ENCODE measurements at regions not wholly inside any gene's neighbourhood (a gene's known extent, or its start where the extent isn't known, plus 50 kb on each side); places are given as distances from the start of the nearest gene placed in this dataset.
"Not testable (repeated sequence)": the region's sequence is repeated elsewhere in the genome, so short reads cannot be mapped to it uniquely, and the experiment has no call there.

DNA sequence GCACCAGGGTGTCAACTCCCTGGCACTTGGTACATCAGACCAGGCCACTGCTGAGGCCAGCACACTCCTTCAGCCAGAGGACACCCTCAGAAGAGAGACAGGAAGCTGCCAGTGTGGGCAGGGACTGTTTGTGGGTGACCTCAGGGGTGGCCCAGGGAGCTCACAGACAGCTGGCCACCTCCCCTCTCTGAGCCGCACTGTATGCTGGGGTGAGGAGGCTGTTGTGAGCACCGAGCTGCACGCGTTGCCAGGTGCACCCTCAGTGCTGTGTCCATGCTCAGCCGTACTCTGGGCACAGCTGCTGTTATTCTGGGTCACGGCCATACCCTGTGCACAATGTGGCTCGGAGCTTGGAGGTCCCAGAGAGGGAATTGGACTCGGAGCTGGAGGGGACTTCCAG is 61.5 kb upstream of the NANOS1 start:
- DNase-seq: no peak
- H3K27me3 Mint-ChIP-seq (ENCODE audit: low read depth in 3 of 3): peaks cover 1 to 12% (median 9%) of the 10 kb centered on the region in 3 donors
- H3K36me3 Mint-ChIP-seq: no peaks in the 10 kb centered on the region
- no peak overlapping the region for H3K27ac Mint-ChIP-seq
- H3K4me1 Mint-ChIP-seq: no peaks in the 10 kb centered on the region
- H3K9me3 Mint-ChIP-seq: no peaks in the 10 kb centered on the region
- H3K4me3 Mint-ChIP-seq: no peak overlapping the region

DNA sequence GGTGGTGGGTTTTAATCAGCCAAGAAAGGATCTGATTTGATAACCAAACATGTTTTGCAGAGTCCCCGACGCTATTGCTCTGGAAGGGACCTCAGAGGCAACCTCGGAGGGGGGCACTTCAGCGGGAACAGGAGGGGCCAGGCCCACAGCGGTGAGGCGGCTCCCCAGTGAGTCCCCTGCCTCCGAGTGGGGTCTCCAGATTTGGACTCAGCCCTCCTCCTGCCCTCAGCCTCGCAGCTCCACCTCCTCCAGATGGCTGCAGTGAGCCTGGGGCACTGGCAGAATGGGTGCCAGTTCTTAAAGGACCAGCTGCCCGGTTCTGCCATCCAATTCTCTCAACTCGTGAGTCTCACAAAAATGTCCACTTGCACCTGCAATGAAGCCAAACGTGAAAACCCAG is 61.0 kb upstream of the NANOS1 start:
- no peaks in the 10 kb centered on the region for H3K9me3 Mint-ChIP-seq
- no peak for DNase-seq
- no peaks in the 10 kb centered on the region for H3K4me1 Mint-ChIP-seq
- H3K27me3 Mint-ChIP-seq (ENCODE audit: low read depth in 3 of 3): peaks cover 1 to 12% (median 9%) of the 10 kb centered on the region in 3 donors
- no peak overlapping the region for H3K27ac Mint-ChIP-seq
- H3K4me3 Mint-ChIP-seq: no peak overlapping the region
- H3K36me3 Mint-ChIP-seq: no peaks in the 10 kb centered on the region

DNA sequence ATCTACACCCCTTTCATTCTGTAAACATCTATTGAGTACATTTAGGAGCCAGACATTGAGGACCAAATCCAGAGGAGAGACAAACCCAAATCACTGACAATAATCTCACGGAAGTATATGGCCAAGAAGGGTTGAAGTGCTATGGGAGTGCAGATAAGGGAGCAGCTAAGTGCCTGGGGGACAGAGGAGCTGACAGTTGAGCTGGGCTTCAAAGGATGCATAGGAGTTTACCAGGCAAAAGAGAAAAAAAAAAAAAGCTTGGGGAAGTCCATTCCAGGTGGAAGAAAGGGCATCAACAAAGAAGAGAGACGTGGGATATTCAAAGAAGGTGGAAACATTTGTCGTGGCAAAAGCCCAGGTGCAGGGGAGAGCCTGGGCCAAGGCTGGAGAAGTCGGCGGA is 60.5 kb upstream of the NANOS1 start:
- peaks cover 1 to 12% (median 9%) of the 10 kb centered on the region in 3 donors for H3K27me3 Mint-ChIP-seq (ENCODE audit: low read depth in 3 of 3)
- no peaks in the 10 kb centered on the region for H3K4me1 Mint-ChIP-seq
- H3K4me3 Mint-ChIP-seq: no peak overlapping the region
- DNase-seq: no peak
- H3K36me3 Mint-ChIP-seq: no peaks in the 10 kb centered on the region
- no peak overlapping the region for H3K27ac Mint-ChIP-seq
- H3K9me3 Mint-ChIP-seq: no peaks in the 10 kb centered on the region

DNA sequence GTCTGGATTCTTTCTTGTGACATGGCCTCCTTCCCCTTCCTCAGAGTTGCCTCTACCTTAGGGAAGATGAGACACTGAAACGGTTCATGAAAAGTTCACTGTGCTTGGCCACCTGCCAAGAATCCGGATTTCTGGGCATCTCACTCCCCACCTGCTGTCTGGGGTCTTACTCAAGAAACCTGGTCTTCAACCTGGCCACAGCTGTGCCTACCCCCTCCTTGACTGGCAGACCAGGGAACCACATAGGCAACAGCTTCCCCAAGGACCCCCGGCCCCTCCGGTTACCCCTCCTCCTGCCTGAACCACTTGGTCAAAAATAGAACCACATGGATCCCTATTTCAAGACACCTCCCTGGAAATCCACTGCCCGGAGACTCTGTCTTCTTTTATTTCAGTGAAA is 58.7 kb upstream of the NANOS1 start:
- no peak for DNase-seq

DNA sequence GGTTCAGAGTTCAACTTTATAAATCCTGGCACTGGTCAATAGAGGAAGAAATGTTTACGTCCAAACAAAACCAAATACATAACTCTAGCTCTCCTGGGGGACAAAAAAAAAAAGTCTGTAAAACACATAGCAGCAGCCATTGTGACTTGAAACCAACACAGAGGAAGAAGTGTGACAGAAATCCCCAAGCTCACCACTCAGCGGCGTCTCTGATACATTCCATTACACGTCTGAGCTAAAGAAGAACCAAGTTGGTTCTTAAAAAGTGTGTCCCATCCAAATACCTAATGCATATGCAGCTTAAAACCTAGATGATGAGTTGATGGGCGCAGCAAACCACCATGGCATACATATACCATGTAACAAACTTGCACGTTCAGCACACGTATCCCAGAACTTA is 58.3 kb upstream of the NANOS1 start:
- Mint-ChIP-seq H3K4me1 (no peaks in the 10 kb centered on the region), H3K27me3 (ENCODE audit: low read depth in 3 of 3) (peaks cover 4 to 16% (median 7%) of the 10 kb centered on the region in 3 donors), H3K9me3 (no peaks in the 10 kb centered on the region), H3K4me3 (no peak overlapping the region), H3K27ac (no peak overlapping the region), H3K36me3 (no peaks in the 10 kb centered on the region)
- DNase-seq: no peak

More for the DNA sequence above, 58.7 kb upstream of the NANOS1 start:
- H3K4me3 Mint-ChIP-seq: no peak overlapping the region
- H3K4me1 Mint-ChIP-seq: no peaks in the 10 kb centered on the region
- H3K9me3 Mint-ChIP-seq: no peaks in the 10 kb centered on the region
- no peak overlapping the region for H3K27ac Mint-ChIP-seq
- H3K27me3 Mint-ChIP-seq (ENCODE audit: low read depth in 3 of 3): peaks cover 4 to 16% (median 7%) of the 10 kb centered on the region in 3 donors
- no peaks in the 10 kb centered on the region for H3K36me3 Mint-ChIP-seq

DNA sequence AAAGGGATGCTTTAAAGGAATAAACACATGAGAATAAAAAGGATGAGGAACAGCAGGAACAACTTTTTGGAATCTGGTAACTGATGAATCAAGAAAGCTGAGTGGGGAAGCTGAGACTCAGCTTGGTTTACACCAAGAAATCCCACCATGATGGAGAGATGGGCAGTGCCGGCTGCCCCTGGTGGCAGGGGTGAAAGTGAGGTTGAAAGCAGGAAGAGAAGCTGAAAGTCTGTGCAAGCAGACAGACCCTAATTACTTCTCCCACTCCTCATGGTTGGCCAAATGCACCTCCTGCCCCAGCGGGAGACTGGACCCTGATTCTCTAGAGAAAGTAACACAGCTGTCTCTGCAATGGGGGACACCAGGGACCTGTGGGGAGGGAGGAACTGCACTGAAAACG is 57.6 kb upstream of the NANOS1 start:
- Mint-ChIP-seq H3K36me3 (no peaks in the 10 kb centered on the region), H3K4me3 (no peak overlapping the region), H3K27me3 (ENCODE audit: low read depth in 3 of 3) (peaks cover 4 to 12% (median 7%) of the 10 kb centered on the region in 3 donors), H3K27ac (no peak overlapping the region), H3K4me1 (no peaks in the 10 kb centered on the region), H3K9me3 (no peaks in the 10 kb centered on the region)
- DNase-seq: no peak

DNA sequence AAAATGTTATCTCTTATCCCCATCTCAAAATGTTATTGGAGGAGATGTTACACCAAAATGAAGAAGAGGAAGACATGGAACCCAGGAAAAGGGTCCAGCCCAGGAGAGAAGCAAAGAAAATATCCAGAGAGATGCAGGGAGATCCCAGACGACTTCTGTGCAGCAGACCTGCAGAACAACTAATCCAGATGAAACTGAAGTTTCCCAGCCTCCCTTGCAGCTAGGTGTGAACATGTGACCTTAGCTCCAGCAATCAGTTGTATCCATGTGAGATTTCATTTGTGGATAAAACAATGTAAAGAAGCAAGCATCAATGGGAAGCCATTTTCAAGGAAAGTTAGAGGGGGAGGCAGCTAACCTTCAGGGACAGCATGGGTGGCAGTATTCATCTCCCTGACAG is 55.8 kb upstream of the NANOS1 start:
- H3K27me3 Mint-ChIP-seq (ENCODE audit: low read depth in 3 of 3): peaks cover 5 to 14% (median 7%) of the 10 kb centered on the region in 3 donors
- no peaks in the 10 kb centered on the region for H3K9me3 Mint-ChIP-seq
- H3K27ac Mint-ChIP-seq: no peak overlapping the region
- no peak overlapping the region for H3K4me3 Mint-ChIP-seq
- no peaks in the 10 kb centered on the region for H3K36me3 Mint-ChIP-seq
- no peaks in the 10 kb centered on the region for H3K4me1 Mint-ChIP-seq
- DNase-seq: no peak

DNA sequence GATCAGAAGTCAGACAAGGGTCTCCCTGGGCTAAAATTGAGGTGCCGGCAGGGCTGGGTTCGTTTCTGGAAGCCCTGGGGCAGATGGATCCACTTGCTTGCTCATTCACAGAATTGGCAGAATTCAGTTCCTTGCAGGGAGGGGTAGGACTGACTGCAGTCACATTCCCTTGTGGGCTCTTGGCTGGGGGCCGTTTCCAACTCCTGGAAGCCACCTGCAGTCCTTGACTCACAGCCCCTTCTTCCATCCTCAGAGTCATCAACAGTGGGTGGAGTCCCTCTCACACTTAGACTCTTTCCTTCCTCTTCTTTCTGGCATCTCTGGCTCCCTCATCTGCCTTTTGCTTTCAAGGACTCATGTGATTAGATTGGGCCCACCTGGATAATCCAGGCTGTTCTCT is 54.6 kb upstream of the NANOS1 start:
- no peaks in the 10 kb centered on the region for H3K36me3 Mint-ChIP-seq
- H3K27ac Mint-ChIP-seq: no peak overlapping the region
- no peak for DNase-seq
- H3K9me3 Mint-ChIP-seq: no peaks in the 10 kb centered on the region
- no peaks in the 10 kb centered on the region for H3K4me1 Mint-ChIP-seq
- peaks cover 5 to 18% (median 8%) of the 10 kb centered on the region in 3 donors for H3K27me3 Mint-ChIP-seq (ENCODE audit: low read depth in 3 of 3)
- H3K4me3 Mint-ChIP-seq: no peak overlapping the region

DNA sequence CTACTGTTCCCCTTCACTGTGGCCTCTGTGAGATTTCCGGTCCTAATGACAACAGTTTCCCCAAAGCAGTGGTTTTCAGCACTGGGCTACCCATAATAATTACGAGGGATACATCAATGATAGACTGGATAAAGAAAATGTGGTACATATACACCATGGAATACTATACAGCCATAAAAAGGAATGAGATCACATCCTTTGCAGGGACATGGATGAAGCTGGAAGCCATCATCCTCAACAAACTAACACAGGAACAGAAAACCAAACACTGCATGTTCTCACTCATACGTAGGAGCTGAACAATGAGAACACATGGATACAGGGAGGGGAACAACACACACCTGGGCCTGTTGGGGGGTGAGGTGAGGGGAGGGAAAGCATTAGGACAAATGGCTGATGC is 53.3 kb upstream of the NANOS1 start:
- H3K36me3 Mint-ChIP-seq, H3K9me3 Mint-ChIP-seq, DNase-seq, H3K4me1 Mint-ChIP-seq, H3K4me3 Mint-ChIP-seq, H3K27ac Mint-ChIP-seq: not testable (repeated sequence)
- H3K27me3 Mint-ChIP-seq (ENCODE audit: low read depth in 3 of 3): peaks cover 6 to 19% (median 7%) of the 10 kb centered on the region in 3 donors

DNA sequence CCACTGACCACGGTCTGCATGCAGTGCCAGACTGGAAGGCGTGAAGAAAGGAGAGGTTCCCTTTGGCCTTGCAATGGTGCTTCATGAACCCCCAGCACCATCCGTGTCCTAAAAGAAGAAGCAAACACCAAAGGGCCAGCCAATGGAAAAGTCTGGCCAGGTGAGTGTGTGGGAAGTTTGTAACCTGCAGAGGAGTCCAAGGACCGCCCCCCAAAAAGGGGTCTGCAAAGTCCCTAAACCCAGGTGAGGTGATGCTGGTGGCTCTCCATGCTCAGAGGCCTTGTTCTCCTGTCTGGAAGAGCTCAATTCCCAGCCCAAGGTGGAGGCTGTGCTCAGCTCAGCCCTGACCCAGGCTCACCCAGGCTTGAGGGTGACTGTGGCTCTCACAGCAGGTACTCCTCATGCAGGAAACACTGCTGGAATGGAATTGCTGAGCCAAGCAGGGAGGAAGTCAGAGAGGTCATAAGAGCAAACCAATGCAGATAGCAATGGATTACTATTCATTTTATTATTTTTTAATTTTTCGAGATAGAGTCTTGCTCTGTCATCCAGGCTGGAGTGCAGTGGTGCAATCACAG is 52.4 kb upstream of the NANOS1 start:
- Mint-ChIP-seq H3K9me3 (no peaks in the 10 kb centered on the region), H3K4me1 (no peaks in the 10 kb centered on the region), H3K27ac (no peak overlapping the region), H3K4me3 (no peak overlapping the region), H3K27me3 (ENCODE audit: low read depth in 3 of 3) (peaks cover 1 to 14% (median 5%) of the 10 kb centered on the region in 3 donors), H3K36me3 (no peaks in the 10 kb centered on the region)
- DNase-seq: no peak

DNA sequence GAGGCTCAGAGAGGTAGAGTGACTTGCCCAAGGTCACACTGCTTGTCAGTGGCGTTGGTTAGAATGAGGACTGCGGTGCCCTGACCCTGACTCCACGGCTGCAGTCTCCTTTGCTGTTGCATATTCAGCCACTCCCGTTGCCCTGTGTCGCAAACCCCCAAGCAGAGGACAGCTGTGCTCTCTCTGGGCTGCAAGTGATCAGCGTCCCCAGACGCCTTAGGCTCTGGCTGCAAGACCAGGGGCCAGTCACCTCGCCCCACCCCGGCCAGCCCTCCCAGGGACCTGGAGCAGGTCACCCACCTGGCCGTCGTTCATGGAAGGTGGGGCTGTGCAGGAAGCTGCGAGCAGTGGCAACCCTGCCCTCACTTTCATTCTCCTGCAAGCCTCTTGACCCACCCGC is 51.7 kb upstream of the NANOS1 start:
- no peak for DNase-seq
- Mint-ChIP-seq H3K4me1 (no peaks in the 10 kb centered on the region), H3K27ac (no peak overlapping the region), H3K9me3 (no peaks in the 10 kb centered on the region), H3K36me3 (no peaks in the 10 kb centered on the region), H3K4me3 (no peak overlapping the region), H3K27me3 (ENCODE audit: low read depth in 3 of 3) (peaks cover 1 to 13% (median 7%) of the 10 kb centered on the region in 3 donors)

DNA sequence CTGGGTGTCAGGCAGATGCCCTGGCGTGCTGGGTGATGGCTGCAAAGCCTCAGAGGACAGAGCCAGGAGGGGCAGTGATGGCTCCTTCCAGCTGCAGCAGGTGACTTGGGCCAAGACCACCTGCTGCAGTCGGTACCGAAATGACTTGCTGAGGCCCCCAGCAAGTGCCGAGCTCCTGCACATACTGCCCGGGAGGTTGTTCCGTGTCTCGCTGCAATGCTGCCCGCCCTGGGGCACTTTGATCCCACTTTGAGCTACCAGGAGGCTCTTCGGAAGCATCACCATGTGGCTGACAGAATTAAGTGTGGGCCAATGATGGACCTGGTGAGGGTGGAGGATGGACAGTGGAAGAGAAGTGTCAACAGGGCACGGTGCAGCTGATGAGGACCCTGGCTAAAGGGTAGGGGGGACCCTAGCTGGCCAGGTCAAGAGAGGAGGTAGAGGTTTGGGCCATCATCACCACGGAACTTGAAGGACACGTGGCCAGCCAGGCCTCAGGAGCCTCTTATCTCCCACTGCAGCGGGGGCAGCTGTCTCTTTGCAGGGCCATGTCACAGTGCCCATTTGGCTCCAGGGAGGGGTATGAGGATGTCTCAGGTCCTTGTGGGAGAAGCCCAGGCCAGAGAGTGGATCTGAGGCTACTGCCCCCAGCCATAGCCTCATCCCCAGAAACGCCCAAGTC is 51.1 kb upstream of the NANOS1 start:
- no peak for DNase-seq
- no peak overlapping the region for H3K27ac Mint-ChIP-seq
- H3K4me1 Mint-ChIP-seq: no peaks in the 10 kb centered on the region
- peaks cover 1 to 13% (median 7%) of the 10 kb centered on the region in 3 donors for H3K27me3 Mint-ChIP-seq (ENCODE audit: low read depth in 3 of 3)
- no peak overlapping the region for H3K4me3 Mint-ChIP-seq
- no peaks in the 10 kb centered on the region for H3K36me3 Mint-ChIP-seq
- no peaks in the 10 kb centered on the region for H3K9me3 Mint-ChIP-seq

DNA sequence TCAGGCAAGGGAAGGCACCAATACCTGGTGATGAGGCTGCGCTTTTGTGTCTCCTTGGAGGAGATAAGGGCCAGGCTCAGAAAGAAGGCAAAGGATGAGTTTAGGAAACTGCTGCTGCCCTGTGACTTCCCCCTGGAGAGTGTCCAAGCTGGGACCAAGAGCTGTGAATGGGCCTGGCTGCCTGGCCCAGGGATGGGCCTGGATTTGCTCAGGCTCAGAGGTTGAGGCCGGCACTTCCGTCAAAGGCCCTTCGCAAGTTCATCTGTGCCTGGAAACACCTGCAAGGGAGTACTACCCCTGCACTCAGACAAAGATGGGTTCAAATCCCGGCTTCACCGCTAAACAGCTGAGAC is 50.5 kb upstream of the NANOS1 start:
- Mint-ChIP-seq H3K27ac (no peak overlapping the region), H3K27me3 (ENCODE audit: low read depth in 3 of 3) (peaks cover 1 to 13% (median 7%) of the 10 kb centered on the region in 3 donors), H3K4me3 (no peak overlapping the region), H3K36me3 (no peaks in the 10 kb centered on the region), H3K4me1 (no peaks in the 10 kb centered on the region), H3K9me3 (no peaks in the 10 kb centered on the region)
- no peak for DNase-seq

DNA sequence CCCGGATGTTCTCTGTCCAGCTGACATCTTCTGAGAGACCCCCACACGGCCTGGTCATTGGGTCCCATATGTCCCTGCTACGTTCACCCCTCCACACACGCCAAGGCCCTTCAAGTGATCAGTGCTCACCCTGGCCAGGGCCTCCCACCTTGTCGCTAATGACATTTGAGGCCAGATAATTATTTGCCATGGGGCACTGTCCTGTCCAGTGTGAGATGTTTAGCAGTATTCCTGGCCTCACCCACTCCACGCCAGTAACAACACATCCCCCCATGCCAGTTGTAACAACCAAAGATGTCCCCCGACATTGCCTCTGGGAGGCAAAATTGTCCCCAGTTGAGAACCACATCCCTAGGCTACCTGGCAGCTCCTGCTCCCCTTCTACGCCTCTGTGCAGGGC is 49.9 kb upstream of the NANOS1 start:
- peaks cover 4 to 13% (median 7%) of the 10 kb centered on the region in 3 donors for H3K27me3 Mint-ChIP-seq (ENCODE audit: low read depth in 3 of 3)
- H3K4me3 Mint-ChIP-seq: no peak overlapping the region
- no peaks in the 10 kb centered on the region for H3K4me1 Mint-ChIP-seq
- no peak for DNase-seq
- H3K27ac Mint-ChIP-seq: no peak overlapping the region
- H3K9me3 Mint-ChIP-seq: peaks cover 2 to 6% (median 5%) of the 10 kb centered on the region in 6 donors
- H3K36me3 Mint-ChIP-seq: peaks cover 0 to 3% (median under 1%) of the 10 kb centered on the region in 3 donors
